H9 (cell line): ENCODE measurements at regions not wholly inside any gene's neighbourhood (a gene's known extent, or its start where the extent isn't known, plus 50 kb on each side); places are given as distances from the start of the nearest gene placed in this dataset.

Experiments used
- DNase-seq: peaks from one replicate; pipeline ENCODE4 v3.0.0-alpha.2; 2017
- H2AFZ ChIP-seq: one replicate; pipeline ENCODE4 v1.6.1; 2013; ENCODE audit warnings: mild to moderate bottlenecking, low read length, control low read depth, moderate library complexity
- H2AK5ac ChIP-seq: 2 replicates; pipeline ENCODE4 v1.6.1; 2013; ENCODE audit warnings: low read length, control low read depth, mixed read lengths; ENCODE audit not compliant: insufficient read length
- H2BK120ac ChIP-seq: one replicate; pipeline ENCODE4 v1.6.1; 2013; ENCODE audit warnings: low read depth, mild to moderate bottlenecking, low read length, control low read depth, inconsistent platforms; ENCODE audit not compliant: poor library complexity, severe bottlenecking
- H2BK12ac ChIP-seq: 2 replicates; pipeline ENCODE4 v1.6.1; 2013; ENCODE audit warnings: low read length, control low read depth, mixed read lengths, low read depth; ENCODE audit not compliant: insufficient read length
- H2BK15ac ChIP-seq: 2 replicates; pipeline ENCODE4 v1.6.1; 2013; ENCODE audit warnings: low read depth, low read length, control low read depth
- H2BK20ac ChIP-seq: one replicate; pipeline ENCODE4 v1.6.1; 2013; ENCODE audit warnings: low read depth, mild to moderate bottlenecking, low read length, control low read depth, inconsistent platforms; ENCODE audit not compliant: poor library complexity, severe bottlenecking
- H2BK5ac ChIP-seq: 2 replicates; pipeline ENCODE4 v1.6.1; 2013; ENCODE audit warnings: low read length, control low read depth, mixed read lengths; ENCODE audit not compliant: insufficient read length
- H3K14ac ChIP-seq: 2 replicates; pipeline ENCODE4 v1.6.1; 2013; ENCODE audit warnings: low read length, control low read depth; ENCODE audit not compliant: insufficient read depth
- H3K18ac ChIP-seq: 2 replicates; pipeline ENCODE4 v1.6.1; 2013; ENCODE audit warnings: low read depth, mild to moderate bottlenecking, mixed read lengths, low read length, control low read depth; ENCODE audit not compliant: insufficient read length
- H3K23ac ChIP-seq: 2 replicates; pipeline ENCODE4 v1.6.1; 2013; ENCODE audit warnings: low read length, control low read depth, mixed read lengths, low read depth; ENCODE audit not compliant: insufficient read length
- H3K23me2 ChIP-seq: 2 replicates; pipeline ENCODE4 v1.6.1; 2013; ENCODE audit warnings: low read depth, mild to moderate bottlenecking, mixed read lengths, low read length, control low read depth; ENCODE audit not compliant: insufficient read length, poor library complexity, severe bottlenecking
- H3K27ac ChIP-seq: 2 replicates; pipeline ENCODE4 v1.5.1; 2013; ENCODE audit warnings: low read length, control low read depth, mixed read lengths, low read depth; ENCODE audit not compliant: insufficient read length
- H3K27me3 ChIP-seq: 2 replicates; pipeline ENCODE4 v1.6.1; 2013; ENCODE audit warnings: low read length, control low read depth, inconsistent platforms; ENCODE audit not compliant: insufficient read depth
- H3K4ac ChIP-seq: 2 replicates; pipeline ENCODE4 v1.6.1; 2013; ENCODE audit warnings: low read depth, mild to moderate bottlenecking, control low read depth, inconsistent platforms, low read length, moderate library complexity
- H3K4me1 ChIP-seq: 2 replicates; pipeline ENCODE4 v1.6.1; 2013; ENCODE audit warnings: low read length, control low read depth, inconsistent platforms; ENCODE audit not compliant: insufficient read depth
- H3K4me2 ChIP-seq: 2 replicates; pipeline ENCODE4 v1.6.1; 2013; ENCODE audit warnings: low read length, control low read depth, mixed read lengths; ENCODE audit not compliant: insufficient read length, insufficient read depth
- H3K56ac ChIP-seq: 2 replicates; pipeline ENCODE4 v1.6.1; 2013; ENCODE audit warnings: low read depth, mild to moderate bottlenecking, mixed read lengths, low read length, control low read depth; ENCODE audit not compliant: insufficient read length
- H3K79me1 ChIP-seq: 2 replicates; pipeline ENCODE4 v1.6.1; 2013; ENCODE audit warnings: low read depth, mild to moderate bottlenecking, moderate library complexity, low read length, control low read depth, inconsistent platforms; ENCODE audit not compliant: insufficient read depth, poor library complexity, severe bottlenecking
- H3K79me2 ChIP-seq: 2 replicates; pipeline ENCODE4 v1.6.1; 2013; ENCODE audit warnings: low read length, control low read depth, inconsistent platforms; ENCODE audit not compliant: insufficient read depth
- H3K9ac ChIP-seq: 2 replicates; pipeline ENCODE4 v1.6.1; 2013; ENCODE audit warnings: low read length, control low read depth, mixed read lengths; ENCODE audit not compliant: insufficient read length; ENCODE audit errors: extremely low read depth
- H3K9me3 ChIP-seq: one replicate; pipeline ENCODE4 v1.6.1; 2013; ENCODE audit warnings: low read depth, low read length, inconsistent platforms; ENCODE audit not compliant: control insufficient read depth
- H3T11ph ChIP-seq: one replicate; pipeline ENCODE4 v1.6.1; 2013; ENCODE audit warnings: mild to moderate bottlenecking, low read length, control low read depth, inconsistent platforms
- H4K20me1 ChIP-seq: one replicate; pipeline ENCODE4 v1.6.1; 2013; ENCODE audit not compliant: control insufficient read depth, insufficient read length, insufficient read depth
- H4K5ac ChIP-seq: 2 replicates; pipeline ENCODE4 v1.6.1; 2013; ENCODE audit warnings: low read depth, mild to moderate bottlenecking, mixed read lengths, low read length, control low read depth; ENCODE audit not compliant: insufficient read length
- H4K8ac ChIP-seq: replicated peaks from 2 replicates; pipeline ENCODE4 v1.6.1; 2013; ENCODE audit warnings: low read length, control low read depth, mixed read lengths, low read depth; ENCODE audit not compliant: insufficient read length
- H4K91ac ChIP-seq: 2 replicates; pipeline ENCODE4 v1.6.1; 2013; ENCODE audit warnings: low read depth, mild to moderate bottlenecking, moderate library complexity, mixed read lengths, low read length, control low read depth; ENCODE audit not compliant: insufficient read length
- H3K27ac Mint-ChIP-seq, 3 experiments: 2 replicates in 2 of 3; 3 replicates in 1 of 3; pipeline ENCODE4 v1.8.0; 2020 to 2021; ENCODE audit warnings: mixed read lengths in 3 of 3, mild to moderate bottlenecking in 1 of 3, moderate library complexity in 1 of 3
- H3K27me3 Mint-ChIP-seq: 2 replicates; pipeline ENCODE4 v1.8.0; 2021; ENCODE audit warnings: low read depth, mild to moderate bottlenecking, moderate library complexity, mixed read lengths
- H3K36me3 Mint-ChIP-seq, 3 experiments: 2 replicates in 2 of 3; 3 replicates in 1 of 3; pipeline ENCODE4 v1.8.0; 2020 to 2021; ENCODE audit warnings: low read depth in 3 of 3, mixed read lengths in 3 of 3; ENCODE audit not compliant: insufficient read depth in 1 of 3
- H3K4me1 Mint-ChIP-seq, 2 experiments: 2 replicates each; pipeline ENCODE4 v1.8.0; 2020; ENCODE audit warnings: mixed read lengths in 2 of 2
- H3K4me3 Mint-ChIP-seq, 2 experiments: 2 replicates in 1 of 2; 3 replicates in 1 of 2; pipeline ENCODE4 v1.8.0; 2020 to 2021; ENCODE audit warnings: mild to moderate bottlenecking in 2 of 2, mixed read lengths in 2 of 2, moderate library complexity in 1 of 2
- H3K9me3 Mint-ChIP-seq, 2 experiments: 2 replicates in 1 of 2; 3 replicates in 1 of 2; pipeline ENCODE4 v1.8.0; 2020; ENCODE audit warnings: mild to moderate bottlenecking in 2 of 2, mixed read lengths in 2 of 2, moderate library complexity in 1 of 2
- CTCF ChIP-seq: fragments of 200-600 bp; sonication (generic); conservative IDR thresholded peaks from 3 replicates; pipeline ENCODE4 v1.8.0; 2021; ENCODE audit warnings: antibody characterized with exemption, mild to moderate bottlenecking
- WGBS: extraction: QIAGEN DNeasy Blood & Tissue Kit; methylation state at CpG from one replicate; pipeline ENCODE4 v1.1.7; 2013; ENCODE audit warnings: missing lambda C conversion rate, low lambda C conversion rate, mixed read lengths; ENCODE audit not compliant: insufficient read length; ENCODE audit errors: extremely low coverage; 5-methylcytosine and 5-hydroxymethylcytosine counted together

- H2BK15ac ChIP-seq = no peak overlapping the region
- no peak overlapping the region for H3K56ac ChIP-seq
- H3K4me1 ChIP-seq = no peaks in the 10 kb centered on the region
- no peaks in the 10 kb centered on the region for H3K23me2 ChIP-seq
- H2AK5ac ChIP-seq = no peak overlapping the region
- no peak overlapping the region for H3K4me2 ChIP-seq
- no peak for DNase-seq
- no peaks in the 10 kb centered on the region for H3K79me1 ChIP-seq
- no peak overlapping the region for H3T11ph ChIP-seq
- no peak overlapping the region for H2AFZ ChIP-seq
- Mint-ChIP-seq H3K36me3 (peaks cover 0 to 2% (median 1%) of the 10 kb centered on the region in 3 experiments; a peak in 2 of 7 replicates), H3K27ac (no peak overlapping the region), H3K4me1 (no peaks in the 10 kb centered on the region), H3K4me3 (no peak overlapping the region), H3K27me3 (no peaks in the 10 kb centered on the region; the same call in 1 of the 2 replicates), H3K9me3 (peaks cover 4 to 5% of the 10 kb centered on the region in 2 experiments; a peak in 4 of 5 replicates)
- no peak overlapping the region for H3K14ac ChIP-seq
- H2BK20ac ChIP-seq = no peak overlapping the region
- no peak overlapping the region for H3K4ac ChIP-seq
- no peak overlapping the region for H4K91ac ChIP-seq
- no CpG with 5 or more reads among the region's 2 CpGs for WGBS
- no peak overlapping the region for H4K5ac ChIP-seq
- no peak overlapping the region for H3K27ac ChIP-seq
- no peak overlapping the region for H3K9ac ChIP-seq
- H3K27me3 ChIP-seq = no peaks in the 10 kb centered on the region
- H4K8ac ChIP-seq = no peak overlapping the region
- TF ChIP-seq CTCF = no peak
- no peak overlapping the region for H3K18ac ChIP-seq
- H3K79me2 ChIP-seq = no peaks in the 10 kb centered on the region
- H4K20me1 ChIP-seq = no peaks in the 10 kb centered on the region
- no peak overlapping the region for H2BK120ac ChIP-seq
- no peak overlapping the region for H3K23ac ChIP-seq
- H3K9me3 ChIP-seq = no peaks in the 10 kb centered on the region
- no peak overlapping the region for H2BK12ac ChIP-seq
- no peak overlapping the region for H2BK5ac ChIP-seq
Observed at GRCh38 chr2:83370419-83370762, 1088.7 kb downstream of the SUCLG1 start.
